HG02973 (cell line): ENCODE measurements at regions not wholly inside any gene's neighbourhood (a gene's known extent, or its start where the extent isn't known, plus 50 kb on each side); places are given as distances from the start of the nearest gene placed in this dataset.
"Not testable (repeated sequence)": the region's sequence is repeated elsewhere in the genome, so short reads cannot be mapped to it uniquely, and the experiment has no call there.

Source experiments
- ATAC-seq: cut with Tn5 transposase; IDR thresholded peaks from one replicate; pipeline ENCODE4 v1.9.1; 2021; ENCODE audit warnings: moderate library complexity; ENCODE audit not compliant: unreplicated experiment

DNA sequence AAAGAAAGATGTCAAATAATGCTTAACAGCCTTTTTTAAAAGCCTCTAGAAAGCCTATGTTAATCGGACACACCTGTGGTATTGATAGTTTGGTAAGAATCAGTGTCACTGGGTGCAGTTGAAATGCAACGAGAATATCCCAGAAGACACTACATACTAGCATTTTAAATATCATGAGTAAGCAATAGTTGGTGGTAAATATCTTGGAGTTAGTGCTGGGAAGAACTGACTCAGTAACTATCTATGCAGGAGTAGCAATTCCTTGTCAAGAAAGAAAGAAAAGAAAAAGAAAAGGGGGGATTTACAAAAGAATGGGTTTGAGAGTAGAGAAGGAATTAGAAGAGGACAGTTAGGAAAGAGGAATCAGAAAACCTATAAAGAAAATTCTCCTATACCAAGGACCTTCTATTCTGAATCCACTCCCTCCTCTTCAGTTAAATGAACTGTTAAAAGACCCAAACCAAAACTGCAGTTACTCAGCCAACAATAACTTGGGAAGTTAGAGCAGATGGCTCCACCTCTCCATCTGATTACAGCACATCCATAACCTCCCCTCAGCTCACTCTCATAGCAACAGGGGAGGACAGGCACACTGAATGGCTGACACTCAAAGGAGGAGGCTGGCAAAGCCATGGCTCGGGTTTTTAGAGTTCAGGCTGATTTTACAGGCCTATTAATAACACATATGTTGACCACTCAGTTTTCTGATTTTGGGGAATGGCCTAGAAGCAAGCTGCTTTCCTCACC is 207.6 kb upstream of the MDFIC2 start:
- ATAC-seq = no peak

DNA sequence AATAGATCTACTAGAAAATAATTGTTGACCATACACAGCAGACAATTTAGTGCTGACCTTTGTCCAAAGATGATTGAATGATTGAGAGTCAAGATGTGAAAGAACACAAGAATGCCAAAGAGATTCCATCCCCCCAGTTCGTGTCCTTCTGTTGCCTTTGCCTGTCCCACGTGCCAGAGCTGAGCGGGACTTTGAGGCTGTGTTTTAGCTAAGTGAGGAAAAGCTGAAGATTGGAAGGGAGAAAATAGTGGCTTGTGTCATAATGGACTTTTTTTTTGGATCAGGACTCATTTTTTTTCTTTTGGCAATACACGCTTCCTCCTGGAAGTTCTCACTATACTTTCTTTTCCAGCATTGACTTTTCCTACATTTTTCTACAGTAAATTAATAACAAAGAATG is 206.6 kb upstream of the MDFIC2 start:
- ATAC-seq = no peak

DNA sequence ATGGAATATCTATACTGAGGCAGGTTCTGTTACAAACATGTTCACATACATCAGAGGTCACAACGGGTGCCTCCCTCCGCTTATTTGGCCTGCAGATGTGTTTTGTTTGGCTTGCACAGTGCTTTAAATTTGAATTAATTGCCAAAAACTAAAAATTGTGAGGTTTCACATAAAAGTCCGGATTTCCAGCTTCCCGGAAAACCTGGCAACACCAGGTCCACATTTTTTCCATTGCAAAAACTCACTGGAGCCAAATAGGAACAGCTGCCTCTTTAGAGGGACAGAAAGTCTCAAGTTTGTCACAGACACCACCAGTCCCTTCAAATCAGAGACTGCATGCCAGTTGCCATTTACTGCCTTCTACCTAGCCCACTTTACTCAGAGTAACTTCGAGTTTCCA is 205.9 kb upstream of the MDFIC2 start:
- ATAC-seq = no peak

DNA sequence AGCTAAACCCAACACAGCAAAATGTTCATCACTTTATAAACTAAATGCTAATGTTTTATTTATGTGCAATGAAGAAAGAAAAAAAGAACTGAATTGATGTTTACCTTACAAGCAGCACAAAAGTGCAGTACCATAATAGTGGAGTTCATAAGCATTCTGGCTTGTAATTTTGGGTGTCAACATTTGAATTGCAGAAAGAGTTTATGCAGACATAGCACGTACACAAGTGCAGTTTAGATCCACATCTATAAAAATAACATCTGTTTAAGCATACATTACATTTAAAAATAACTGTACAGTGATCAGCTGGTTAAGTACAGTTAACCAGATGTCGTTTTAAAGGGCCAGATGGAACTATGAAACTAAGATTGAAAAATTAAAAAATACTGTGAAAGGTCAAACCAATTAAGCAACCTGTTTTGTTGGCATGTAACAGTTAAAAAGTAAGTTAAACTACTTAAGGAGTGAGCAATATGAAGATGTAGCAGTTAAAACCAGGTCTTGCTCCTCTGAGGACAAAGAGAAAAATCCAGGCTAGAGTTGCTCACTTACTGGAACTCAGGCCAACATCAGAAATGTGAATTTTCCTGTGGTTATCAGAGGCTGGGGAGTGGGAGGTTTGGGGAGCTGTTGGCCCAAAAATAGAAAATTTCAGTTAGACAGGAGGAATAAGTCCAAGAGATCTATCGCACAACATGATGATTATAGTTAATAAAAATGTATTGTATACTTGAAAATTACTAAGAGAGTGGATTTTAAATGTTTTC is 204.9 kb upstream of the MDFIC2 start:
- ATAC-seq = no peak

DNA sequence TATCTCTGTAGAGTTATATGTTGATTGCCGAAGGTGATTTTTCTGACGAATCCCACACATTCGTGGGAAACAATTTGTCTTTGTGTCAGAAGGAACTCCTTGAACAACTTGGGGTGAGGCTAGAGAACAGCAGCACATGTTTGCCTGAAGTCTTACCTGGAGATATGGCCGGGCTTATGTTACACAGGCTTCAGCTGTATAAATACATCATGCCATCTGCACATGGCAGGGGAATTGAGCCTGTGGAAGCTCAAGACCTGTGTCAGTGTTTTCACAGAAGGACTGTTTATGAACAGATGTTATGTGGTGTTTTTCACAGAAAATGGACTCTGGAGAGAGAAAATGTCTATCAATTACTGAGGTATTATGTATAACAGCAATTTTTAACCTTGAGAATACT is 203.6 kb upstream of the MDFIC2 start:
- no peak for ATAC-seq

DNA sequence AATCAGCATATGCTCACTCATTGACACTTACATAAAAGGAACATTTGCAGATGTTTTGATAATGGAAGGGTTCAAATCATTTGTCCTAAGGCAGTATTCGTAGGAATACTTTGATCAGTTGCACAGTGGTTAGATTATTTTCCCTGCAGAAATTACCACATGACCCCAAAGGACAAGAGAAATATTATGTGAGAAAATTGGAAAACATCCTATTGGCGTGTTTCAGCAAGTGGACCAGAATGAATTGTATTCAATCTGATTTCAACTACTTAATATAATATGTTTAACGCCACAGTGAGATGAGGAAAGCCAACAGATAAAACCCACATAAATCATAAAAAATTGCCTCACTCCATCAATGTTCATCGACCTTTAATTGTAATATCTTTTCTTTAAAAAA is 195.0 kb upstream of the MDFIC2 start:
- ATAC-seq = no peak

DNA sequence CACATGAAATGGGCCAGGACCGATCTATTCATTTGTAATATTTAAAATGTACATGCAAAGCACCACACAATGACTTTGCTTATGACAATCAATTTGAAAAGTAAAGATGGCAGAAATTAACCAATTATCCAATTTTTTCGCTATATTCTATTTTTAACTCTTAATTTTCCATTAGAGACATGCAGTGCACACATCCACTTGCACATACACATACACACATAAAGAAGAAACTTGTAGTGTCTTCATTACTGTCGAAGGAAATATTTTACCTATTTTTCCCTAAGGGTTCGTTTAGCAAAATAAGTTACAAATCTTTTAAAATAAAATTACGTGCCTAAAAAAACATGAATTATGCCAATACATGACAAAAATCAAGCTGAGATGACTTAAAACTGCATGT is 194.3 kb upstream of the MDFIC2 start:
- no peak for ATAC-seq

DNA sequence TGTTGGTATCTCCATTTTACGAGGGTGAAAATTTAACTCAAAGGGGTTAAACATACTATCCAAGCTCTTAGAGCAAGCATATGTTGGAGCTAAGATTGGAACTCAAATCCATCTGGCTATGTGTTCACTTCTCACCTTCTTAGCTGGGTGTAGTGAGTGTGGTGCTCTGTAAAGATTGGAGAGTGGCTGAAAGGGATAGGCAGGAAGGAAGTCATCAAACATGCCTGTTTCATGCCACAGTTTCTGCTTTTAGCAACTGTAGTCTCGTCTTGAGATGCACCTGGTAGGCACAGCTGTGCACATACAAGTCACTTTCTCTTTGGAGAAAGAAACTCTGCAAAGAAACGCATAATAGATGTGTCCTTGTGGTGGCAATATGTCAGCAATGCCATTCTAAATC is 189.1 kb upstream of the MDFIC2 start:
- no peak for ATAC-seq

DNA sequence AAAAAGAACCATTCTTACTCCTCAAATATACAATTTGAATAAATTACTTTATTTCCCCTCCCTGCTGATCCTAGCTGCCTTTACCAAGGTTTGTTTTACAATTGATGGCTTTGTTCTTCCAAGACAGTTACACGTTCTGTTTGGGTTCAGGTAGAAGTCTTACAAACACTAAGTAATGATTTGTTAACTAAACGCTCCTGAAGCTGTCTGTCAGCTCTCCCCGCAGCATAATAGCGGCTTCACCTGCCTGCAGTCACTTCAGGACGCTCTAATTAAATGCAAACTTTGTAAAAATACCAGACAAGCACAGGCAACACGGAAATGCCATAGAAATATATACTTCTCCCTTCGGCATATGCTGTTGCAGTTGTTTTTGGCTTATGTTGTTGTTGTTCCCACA is 176.4 kb upstream of the MDFIC2 start:
- no peak for ATAC-seq

DNA sequence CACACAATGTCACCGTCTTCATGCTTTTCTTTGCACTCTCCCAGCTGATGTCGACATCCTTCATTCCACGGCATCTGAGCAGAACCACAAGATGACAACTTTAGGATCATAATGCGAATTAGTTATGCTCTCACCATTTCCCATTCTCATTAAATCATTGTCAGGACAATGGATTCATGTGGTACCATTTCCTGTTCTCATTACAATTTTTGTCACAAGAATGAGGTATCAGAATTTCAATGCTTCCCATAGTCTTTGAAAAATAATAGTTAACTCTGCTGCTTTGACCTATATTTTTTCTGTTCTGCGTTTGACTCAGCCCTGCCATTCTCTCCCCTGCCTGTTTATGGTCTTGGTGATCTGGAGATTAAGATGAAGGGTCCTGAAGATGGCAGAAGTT is 175.7 kb upstream of the MDFIC2 start:
- no peak for ATAC-seq

DNA sequence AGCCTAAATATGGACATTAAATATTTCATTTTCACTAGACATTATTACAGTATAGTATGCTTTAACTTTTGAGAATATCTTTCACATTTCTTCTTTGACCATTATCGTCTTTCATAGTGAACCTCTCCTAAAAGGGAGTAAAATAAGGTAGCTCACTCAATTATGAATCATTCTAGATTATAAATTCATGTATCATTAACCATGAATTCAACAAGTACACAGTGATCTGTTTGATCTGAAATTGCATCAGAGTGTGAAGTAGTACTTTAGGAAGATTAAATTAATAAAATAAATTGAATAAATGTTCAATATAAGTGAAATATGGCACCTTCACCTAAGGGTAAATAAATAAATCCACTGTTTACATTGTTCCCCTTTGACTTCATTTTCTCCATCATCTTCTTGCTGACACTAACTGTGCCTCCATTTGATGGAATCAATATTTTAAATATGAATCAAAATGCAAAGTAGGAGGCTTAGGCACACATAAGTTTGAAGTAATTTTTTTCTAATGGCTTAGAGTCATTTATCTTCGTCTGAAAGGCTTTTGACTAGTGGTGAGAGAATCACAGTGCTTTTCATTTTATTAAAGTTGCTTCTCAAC is 174.1 kb upstream of the MDFIC2 start:
- no peak for ATAC-seq

DNA sequence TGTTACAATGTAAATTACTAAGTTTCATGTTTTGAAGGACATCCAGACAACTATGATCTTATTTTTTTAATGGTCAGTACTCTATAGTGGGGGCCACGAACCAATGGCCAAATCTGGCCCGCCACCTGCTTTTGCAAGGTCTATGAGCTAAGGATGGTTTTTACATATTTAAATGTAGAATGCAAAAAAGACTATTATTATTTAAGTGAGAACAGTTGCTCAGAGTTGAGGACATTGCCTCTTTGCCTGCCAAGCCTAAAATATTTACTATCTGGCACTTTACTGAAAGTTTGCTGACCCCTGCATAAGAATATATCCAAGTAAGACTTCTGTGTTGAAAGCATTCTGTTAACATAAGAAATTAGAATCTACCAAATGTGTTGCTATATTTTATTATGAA is 163.7 kb upstream of the MDFIC2 start:
- no peak for ATAC-seq

DNA sequence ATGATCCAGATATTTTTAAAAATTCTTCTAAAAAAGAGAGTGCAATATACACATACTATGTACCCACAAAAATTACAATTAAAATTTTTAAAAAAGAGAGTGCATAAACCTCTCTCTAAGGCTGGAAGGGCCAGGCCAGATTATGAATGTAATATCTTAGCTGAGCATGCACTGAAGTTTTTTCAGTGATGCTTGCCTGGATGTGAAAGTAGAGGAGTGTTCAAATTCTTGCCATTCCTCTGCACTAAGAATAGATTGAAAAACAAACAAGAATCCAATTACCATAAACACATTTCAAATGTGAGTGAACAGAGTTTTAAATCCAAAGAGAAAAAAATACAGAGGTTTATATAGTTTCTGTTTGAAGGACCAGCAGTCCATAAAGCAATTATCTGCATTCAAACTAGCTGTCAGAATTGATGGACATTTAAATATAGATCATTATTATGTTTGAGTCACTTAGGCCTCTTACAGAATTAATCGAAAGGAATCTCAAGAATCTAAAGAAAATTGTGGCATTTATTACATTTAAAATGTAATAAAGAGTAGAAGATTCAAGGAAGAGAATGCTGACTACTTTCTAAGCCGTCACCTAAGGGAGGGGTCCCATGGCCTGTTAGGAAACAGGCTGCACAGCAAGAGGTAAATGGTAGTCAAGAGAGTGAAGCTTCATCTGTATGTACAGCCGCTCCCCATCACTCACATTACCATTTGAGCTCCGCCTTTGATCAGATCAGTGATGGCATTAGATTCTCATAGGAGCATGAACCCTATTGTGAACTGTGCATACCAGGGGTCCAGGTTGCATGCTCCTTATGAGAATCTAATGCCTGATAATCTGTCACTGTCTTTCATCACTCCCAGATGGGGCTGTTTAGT is 159.3 kb upstream of the MDFIC2 start:
- no peak for ATAC-seq

DNA sequence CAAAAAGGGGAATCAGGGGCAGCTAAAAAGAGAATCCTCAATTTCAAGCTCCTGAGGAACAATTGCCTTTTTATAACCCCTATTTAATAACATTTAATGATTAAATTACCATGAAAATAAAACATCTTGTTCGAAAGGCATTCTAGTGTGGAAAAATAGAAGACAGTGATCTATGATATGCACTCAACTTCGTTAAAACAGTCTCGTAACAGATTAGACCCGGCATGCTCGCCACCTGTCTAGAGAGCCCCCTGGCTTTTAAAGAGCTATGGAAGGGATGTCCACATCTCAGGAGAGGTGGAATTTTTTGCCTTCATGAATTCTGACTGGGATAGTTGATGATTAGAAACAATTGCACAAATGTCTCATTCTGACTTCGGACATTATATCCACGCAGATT is 153.7 kb upstream of the MDFIC2 start:
- ATAC-seq = no peak

DNA sequence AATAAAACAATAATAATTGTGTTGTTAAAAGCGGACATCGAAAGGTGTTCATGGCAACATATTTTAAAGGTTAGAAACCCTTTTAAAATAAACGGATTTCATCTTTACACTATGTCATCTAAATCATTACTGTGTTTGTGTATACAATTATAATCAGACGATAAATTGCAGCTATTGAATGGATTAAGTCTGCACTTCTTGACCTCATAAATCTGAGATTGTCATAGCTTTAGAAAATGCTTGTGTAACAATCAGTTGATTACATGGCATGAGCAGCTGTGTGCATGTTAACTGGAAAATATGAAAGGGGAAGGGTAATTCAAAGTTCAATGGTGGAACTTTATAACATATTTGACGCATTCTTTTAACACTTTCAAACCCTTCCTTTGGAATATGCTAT is 152.4 kb upstream of the MDFIC2 start:
- ATAC-seq = no peak

DNA sequence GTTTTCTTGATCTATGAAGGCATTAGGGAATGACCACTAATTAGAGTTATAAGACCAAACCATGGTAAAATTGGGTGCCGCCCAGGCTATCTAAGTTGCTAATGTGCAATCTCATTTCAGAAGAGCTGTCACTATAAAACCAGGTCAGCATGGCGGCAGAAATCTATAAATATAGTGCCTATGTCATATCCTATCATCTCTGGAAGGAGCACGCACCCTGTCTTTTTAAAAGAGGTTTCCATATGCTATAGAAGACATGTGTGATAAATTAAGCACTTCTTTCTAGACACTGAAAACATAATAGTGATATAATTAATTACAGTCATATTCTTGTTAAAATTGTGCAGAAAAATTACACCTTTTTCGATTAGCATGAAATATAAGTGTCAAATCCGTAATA is 152.0 kb upstream of the MDFIC2 start:
- no peak for ATAC-seq

DNA sequence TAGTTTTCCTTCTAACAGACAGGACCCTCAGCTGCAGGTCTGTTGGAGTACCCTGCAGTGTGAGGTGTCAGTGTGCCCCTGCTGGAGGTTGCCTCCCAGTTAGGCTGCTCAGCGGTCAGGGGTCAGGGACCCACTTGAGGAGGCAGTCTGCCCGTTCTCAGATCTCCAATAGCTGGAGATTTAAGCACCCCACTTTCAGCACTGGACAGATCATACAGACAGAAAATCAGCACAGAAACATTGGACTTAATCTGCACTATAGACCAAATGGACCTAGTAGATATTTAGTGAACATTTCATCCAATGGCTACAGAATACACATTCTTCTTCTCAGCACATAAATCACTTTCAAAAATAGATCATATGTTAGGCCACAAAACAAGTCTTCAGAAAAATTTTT is 137.8 kb upstream of the MDFIC2 start:
- ATAC-seq = not testable (repeated sequence)

DNA sequence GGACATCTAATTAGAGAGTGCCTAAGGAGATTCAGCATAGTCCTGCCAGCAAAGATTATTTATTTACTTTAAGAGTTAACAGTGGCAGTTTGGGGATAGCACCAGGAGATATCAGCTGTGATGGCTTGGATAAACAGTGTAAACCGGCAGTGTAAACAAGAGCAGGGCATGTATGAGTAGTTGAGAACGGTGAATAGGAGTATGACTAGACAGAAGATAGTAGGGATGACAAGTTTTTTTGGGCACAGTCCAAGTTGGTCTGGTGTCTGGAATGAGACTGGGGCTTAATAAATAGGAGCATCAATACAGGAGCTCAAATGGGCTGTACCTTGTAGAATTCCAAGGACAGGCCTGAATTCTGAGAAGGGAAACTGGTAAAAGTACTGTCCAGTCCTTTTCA is 123.0 kb upstream of the MDFIC2 start:
- ATAC-seq = not testable (repeated sequence)

DNA sequence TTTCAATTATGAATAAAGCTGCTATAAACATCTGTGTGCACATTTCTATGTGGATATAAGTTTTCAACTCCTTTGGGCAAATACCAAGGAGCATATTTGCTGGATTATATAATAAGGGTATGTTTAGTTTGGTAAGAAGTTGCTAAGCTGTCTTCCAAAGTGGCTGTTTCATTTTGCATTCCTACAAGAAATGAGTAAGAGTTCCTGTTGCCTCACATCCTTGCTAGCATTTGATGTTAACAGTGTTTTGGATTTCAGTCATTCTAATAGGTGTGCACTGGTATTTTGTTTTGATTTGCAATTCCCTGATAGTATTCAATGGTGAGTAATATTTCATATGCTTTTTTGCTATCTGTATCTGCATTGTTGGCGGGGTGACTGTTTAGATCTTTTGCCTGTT is 120.7 kb upstream of the MDFIC2 start:
- ATAC-seq = no peak

DNA sequence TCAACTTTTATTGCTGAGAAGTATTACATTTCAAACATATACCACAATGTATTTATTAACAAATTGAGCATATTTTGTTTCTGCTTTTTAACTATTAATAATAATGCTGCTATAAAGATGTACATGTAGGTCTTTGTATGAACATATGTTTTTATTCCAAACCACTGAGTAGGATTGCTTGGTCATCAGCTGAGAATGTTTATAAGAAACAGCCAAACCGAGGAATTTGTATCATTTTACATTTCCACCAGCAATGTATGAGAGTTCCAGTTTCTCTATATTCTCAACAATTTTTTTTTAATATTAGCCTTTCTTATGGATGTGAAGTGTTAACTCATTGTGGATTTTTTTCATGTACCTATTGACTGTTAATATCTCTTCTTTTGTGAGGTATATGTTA is 119.5 kb upstream of the MDFIC2 start:
- no peak for ATAC-seq

DNA sequence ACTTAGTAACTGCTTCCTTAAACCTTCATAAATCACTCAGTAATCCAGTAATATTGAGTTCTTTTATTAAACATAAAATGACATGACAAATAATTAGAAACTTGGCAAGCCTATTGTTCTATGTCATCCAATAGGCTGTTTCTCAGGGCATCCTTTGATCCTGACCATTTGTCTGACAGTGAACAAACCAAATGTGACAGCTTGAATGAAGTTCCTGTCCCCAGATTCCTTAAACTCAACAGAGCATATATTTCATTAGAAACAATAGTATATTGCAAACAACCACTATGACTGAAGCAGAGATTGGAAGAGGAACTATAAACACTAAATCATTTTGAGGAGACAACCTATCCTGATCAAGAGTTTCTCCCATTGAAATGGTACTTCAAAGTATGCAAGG is 113.6 kb upstream of the MDFIC2 start:
- ATAC-seq = no peak
